Heart left ventricle (tissue), 16 donors: ENCODE measurements at regions not wholly inside any gene's neighbourhood (a gene's known extent, or its start where the extent isn't known, plus 50 kb on each side); places are given as distances from the start of the nearest gene placed in this dataset.

Experiments used
- ATAC-seq, 4 donors: fragments of 200-7000 bp; cut with Tn5 transposase; one replicate each; pipeline ENCODE4 v1.9.1; 2020 to 2022; ENCODE audit warnings: moderate library complexity in 4 of 4, mild to moderate bottlenecking in 3 of 4, moderate number of reproducible peaks in 1 of 4
- DNase-seq, 5 donors: peaks; one replicate each; pipeline ENCODE4 v3.0.0-alpha.2; 2020
- H3K27ac ChIP-seq, 12 donors: fragments of 200-600 bp; sonication (generic) in 4 of 12; one replicate each; pipeline versions ENCODE4 v1.5.0 to v1.8.0; 2016 to 2022; ENCODE audit warnings: mild to moderate bottlenecking in 2 of 12
- H3K27me3 ChIP-seq, 9 donors: fragments of 200-600 bp; sonication (generic) in 2 of 9; one replicate each; pipeline versions ENCODE4 v1.5.1 to v1.8.0; 2016 to 2022; ENCODE audit warnings: mild to moderate bottlenecking in 3 of 9
- H3K36me3 ChIP-seq, 9 donors: fragments of 200-600 bp; sonication (generic) in 2 of 9; one replicate each; pipeline versions ENCODE4 v1.5.0 to v1.8.0; 2018 to 2022; ENCODE audit warnings: mild to moderate bottlenecking in 2 of 9
- H3K4me1 ChIP-seq, 12 donors: fragments of 200-600 bp; sonication (generic) in 4 of 12; one replicate each; pipeline versions ENCODE4 v1.5.0 to v1.8.0; 2016 to 2022; ENCODE audit warnings: mild to moderate bottlenecking in 3 of 12
- H3K4me3 ChIP-seq, 12 donors: fragments of 200-600 bp; sonication (generic) in 4 of 12; one replicate each; pipeline versions ENCODE4 v1.5.0 to v1.8.0; 2017 to 2022; ENCODE audit warnings: mild to moderate bottlenecking in 9 of 12, moderate library complexity in 4 of 12
- H3K9me3 ChIP-seq, 12 donors: fragments of 200-600 bp; sonication (generic) in 4 of 12; one replicate each; pipeline versions ENCODE4 v1.5.0 to v1.8.0; 2016 to 2022; ENCODE audit warnings: mild to moderate bottlenecking in 1 of 12
- CTCF ChIP-seq, 12 donors: fragments of 200-600 bp; sonication (generic) in 4 of 12; IDR thresholded peaks; one replicate each; pipeline versions ENCODE4 v1.5.0 to v1.8.0; 2018 to 2022; ENCODE audit warnings: antibody characterized with exemption in 12 of 12, mild to moderate bottlenecking in 5 of 12
- POLR2A ChIP-seq, 2 donors: fragments of 450-650 bp; IDR thresholded peaks; one replicate each; pipeline ENCODE4 v1.6.1; 2017; ENCODE audit warnings: antibody characterized with exemption in 2 of 2, mild to moderate bottlenecking in 2 of 2, moderate library complexity in 2 of 2
- WGBS, 4 donors: extraction: QIAGEN DNeasy Blood & Tissue Kit in 2 of 4; methylation state at CpG; one replicate each; pipeline versions ENCODE4 v1.1.5 to v1.1.7; 2013 to 2018; 5-methylcytosine and 5-hydroxymethylcytosine counted together
- intact Hi-C, 10 donors: fragments of 100-400 bp; cut with DNase I; formaldehyde crosslinking; loops; one replicate each; pipeline versions ENCODE4 v1.11.1 to v1.14.2; 2022
- donor health status: ischemic (EF 13 %, LVEDD 7.1; RV severe dilation, severe dysfunction).
- donor health status: healthy with polysubstance abuse.
- donor health status: DM: no; HTN: yes; CAD: no.
- donor health status: DM: no; HTN: no; CAD: no.
- donor health status: ischemic (EF 25% LVEDD 6.9; RV normal size, moderate dysfunction).
- donor health status: ischemic (EF 25% LVEDD 5.7; RV mildly dilated, moderate dysfunction).
- donor health status: healthy.
- donor health status: DM: yes; HTN: yes; CAD: no.
- donor health status: ischemic (EF 35%, LVEDD 5.7; RV mildly dilated, moderate dysfunction).
- donor health status: nonischemic (EF 11% LVEDD 7.7; RV severe dilation, severe dysfunction).
- donor health status: DM: yes; HTN: yes; CAD: no.
- donor health status: PGD.
- donor health status: ischemic (EF 29% LVEDD 5.4; RV normal size, mild dysfunction).
- donor health status: nonischemic (EF 23%, LVEDD 6.1; RV moderate dilation, normal function).

DNA sequence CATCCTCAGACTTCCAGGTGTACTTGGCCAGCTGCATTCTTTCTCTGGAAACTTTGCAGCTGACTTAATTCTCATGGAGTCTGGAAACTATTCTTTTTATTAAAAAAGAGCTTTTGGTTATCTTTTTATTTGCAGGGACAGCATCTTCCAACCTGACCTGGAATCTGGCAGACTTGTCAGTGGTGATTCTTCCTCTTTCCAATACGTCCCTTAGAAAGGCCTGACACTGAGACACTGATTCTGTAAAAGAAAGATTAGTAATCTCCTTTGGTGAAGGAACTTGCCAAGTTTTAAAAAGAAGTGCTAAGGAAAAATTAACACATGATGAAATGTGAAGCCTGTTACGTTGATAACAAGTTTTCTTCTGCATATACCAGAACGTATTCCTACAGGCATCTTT, 440.9 kb upstream of the RAG2 start:
- H3K9me3 ChIP-seq = peaks cover 0 to 3% (median 0%) of the 10 kb centered on the region in 12 donors

DNA sequence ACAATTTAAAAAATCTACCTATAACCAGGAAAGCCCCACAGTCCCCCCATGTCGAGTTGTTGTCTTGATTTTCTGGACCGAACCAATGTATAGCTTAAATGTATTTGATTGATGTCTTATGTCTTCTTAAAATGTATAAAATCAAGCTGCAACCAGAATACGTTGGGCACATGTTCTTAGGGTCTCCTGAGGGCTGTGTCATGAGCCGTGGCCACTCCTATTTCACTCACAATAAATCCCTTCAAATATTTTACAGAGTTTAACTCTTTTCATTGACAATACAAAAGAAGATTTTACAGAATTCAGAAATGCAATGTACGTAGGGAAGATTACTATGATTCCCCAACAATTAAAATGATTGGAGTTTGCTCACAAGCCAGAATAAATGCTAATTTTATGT, 428.7 kb upstream of the RAG2 start:
- no peak overlapping the region for H3K4me3 ChIP-seq
- H3K4me1 ChIP-seq = no peaks in the 10 kb centered on the region
- H3K27me3 ChIP-seq = no peaks in the 10 kb centered on the region
- TF ChIP-seq CTCF (IDR thresholded peaks at IDR 0.05) (no peak), POLR2A (IDR thresholded peaks at IDR 0.05) (no peak)
- DNase-seq (no peak), ATAC-seq (no peak)
- no peak overlapping the region for H3K27ac ChIP-seq
- intact Hi-C loops = no loop called here
- H3K9me3 ChIP-seq = peaks cover 0 to 13% (median 0%) of the 10 kb centered on the region in 12 donors
- WGBS, 4 donors = 69 to 75% (median 72%) methylated on average over 5 of the region's 5 CpGs
- no peaks in the 10 kb centered on the region for H3K36me3 ChIP-seq

More for the DNA sequence above, 440.9 kb upstream of the RAG2 start:
- TF ChIP-seq POLR2A (IDR thresholded peaks at IDR 0.05) (no peak), CTCF (IDR thresholded peaks at IDR 0.05) (no peak)
- no peak overlapping the region for H3K4me3 ChIP-seq
- no peak for ATAC-seq
- intact Hi-C loops = no loop called here
- no peaks in the 10 kb centered on the region for H3K36me3 ChIP-seq
- no peak for DNase-seq
- WGBS, 4 donors = 30 to 36% (median 33%) methylated on average over 3 of the region's 3 CpGs
- peaks cover 0 to 9% (median 0%) of the 10 kb centered on the region in 12 donors for H3K4me1 ChIP-seq
- no peaks in the 10 kb centered on the region for H3K27me3 ChIP-seq
- no peak overlapping the region for H3K27ac ChIP-seq

- Histone ChIP-seq H3K36me3 (no peaks in the 10 kb centered on the region), H3K27ac (no peak overlapping the region), H3K4me1 (no peaks in the 10 kb centered on the region), H3K4me3 (no peak overlapping the region), H3K27me3 (no peaks in the 10 kb centered on the region), H3K9me3 (peaks cover 0 to 10% (median 0%) of the 10 kb centered on the region in 12 donors)
- no peak for DNase-seq
- no peak for ATAC-seq
- WGBS, 4 donors = 39 to 57% (median 47%) methylated on average over 3 of the region's 3 CpGs
- intact Hi-C loops = no loop called here
- TF ChIP-seq POLR2A (IDR thresholded peaks at IDR 0.05) = no peak
- TF ChIP-seq CTCF (IDR thresholded peaks at IDR 0.05) = no peak
Measured at GRCh38 chr11:37026326-37026725, 428.3 kb upstream of the RAG2 start.

GRCh38 chr11:37006563-37006962, 408.5 kb upstream of the RAG2 start:
- ATAC-seq (no peak), DNase-seq (no peak)
- Histone ChIP-seq H3K27ac (no peak overlapping the region), H3K4me3 (no peak overlapping the region), H3K9me3 (peaks cover 0 to 7% (median 0%) of the 10 kb centered on the region in 12 donors), H3K4me1 (no peaks in the 10 kb centered on the region), H3K36me3 (no peaks in the 10 kb centered on the region), H3K27me3 (no peaks in the 10 kb centered on the region)
- 87 to 92% (median 91%) methylated on average over 4 of the region's 4 CpGs for WGBS, 4 donors
- TF ChIP-seq CTCF (IDR thresholded peaks at IDR 0.05) = no peak
- no peak for TF ChIP-seq POLR2A (IDR thresholded peaks at IDR 0.05)
- intact Hi-C loops = no loop called here
